Omental fat pad (tissue), 3 donors: ENCODE measurements at regions not wholly inside any gene's neighbourhood (a gene's known extent, or its start where the extent isn't known, plus 50 kb on each side); places are given as distances from the start of the nearest gene placed in this dataset. TPM values are rescaled to one million over a fixed set of nuclear protein-coding genes. Genes with fewer than 3 reads are reported as not detected.

Source experiments
- ATAC-seq: fragments of 150-250 bp; one replicate; pipeline ENCODE4 v1.9.1; 2016; ENCODE audit warnings: mild to moderate bottlenecking, moderate library complexity; ENCODE audit not compliant: low FRiP score
- DNase-seq: peaks from one replicate; pipeline ENCODE4 v3.0.0-alpha.2; 2019; ENCODE audit warnings: low spot score
- small RNA-seq: library from RNA; depleted of rRNA; stranded (forward); fragments of <200 nt; gene quantifications from one replicate; pipeline ENCODE3, GENCODE V24; 2016
- TF ChIP-seq, protein P1 (sequence below), 3 donors: fragments of 450-650 bp; IDR thresholded peaks; one replicate each; pipeline ENCODE4 v1.5.1; 2016 to 2017; ENCODE audit warnings: antibody characterized with exemption in 3 of 3, mild to moderate bottlenecking in 3 of 3, moderate library complexity in 2 of 3

DNA sequence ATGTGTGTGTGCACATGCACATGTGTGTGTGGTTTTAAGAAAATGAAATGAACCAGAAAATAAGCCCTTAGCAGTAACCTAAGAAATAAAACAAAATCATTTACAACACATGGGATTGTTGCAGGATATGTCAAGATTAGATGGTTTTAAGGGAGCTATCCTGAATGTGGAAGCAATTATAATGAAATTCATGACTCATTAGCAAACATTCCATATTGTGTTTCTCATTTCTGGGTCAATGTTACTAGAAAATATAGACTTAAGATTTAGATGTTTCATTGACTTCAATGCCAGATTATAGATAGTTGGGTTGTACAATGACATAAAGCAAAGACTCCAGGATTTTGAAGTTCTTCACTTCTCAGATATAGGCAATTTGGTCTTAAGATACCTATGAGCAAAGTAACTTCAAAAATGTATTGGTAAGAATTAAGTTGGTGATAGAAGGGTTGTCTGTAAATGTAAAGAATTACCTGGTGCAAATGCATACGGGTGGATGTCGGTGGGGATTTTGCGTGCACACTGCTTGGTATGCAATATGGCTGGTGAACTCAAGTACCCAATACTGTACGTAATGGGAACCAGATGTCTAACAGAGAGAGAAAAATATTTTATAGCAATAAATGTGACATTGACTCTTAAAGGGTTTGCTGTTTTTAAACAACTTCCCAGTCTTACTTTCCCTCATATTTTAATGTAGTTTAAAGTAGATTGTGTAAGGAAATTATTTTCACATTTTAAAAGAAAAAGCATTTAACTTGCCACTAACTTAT is 53.9 kb upstream of the NR2F2 start:
- ATAC-seq (no peak), DNase-seq (no peak)
- TF ChIP-seq, protein P1, sequence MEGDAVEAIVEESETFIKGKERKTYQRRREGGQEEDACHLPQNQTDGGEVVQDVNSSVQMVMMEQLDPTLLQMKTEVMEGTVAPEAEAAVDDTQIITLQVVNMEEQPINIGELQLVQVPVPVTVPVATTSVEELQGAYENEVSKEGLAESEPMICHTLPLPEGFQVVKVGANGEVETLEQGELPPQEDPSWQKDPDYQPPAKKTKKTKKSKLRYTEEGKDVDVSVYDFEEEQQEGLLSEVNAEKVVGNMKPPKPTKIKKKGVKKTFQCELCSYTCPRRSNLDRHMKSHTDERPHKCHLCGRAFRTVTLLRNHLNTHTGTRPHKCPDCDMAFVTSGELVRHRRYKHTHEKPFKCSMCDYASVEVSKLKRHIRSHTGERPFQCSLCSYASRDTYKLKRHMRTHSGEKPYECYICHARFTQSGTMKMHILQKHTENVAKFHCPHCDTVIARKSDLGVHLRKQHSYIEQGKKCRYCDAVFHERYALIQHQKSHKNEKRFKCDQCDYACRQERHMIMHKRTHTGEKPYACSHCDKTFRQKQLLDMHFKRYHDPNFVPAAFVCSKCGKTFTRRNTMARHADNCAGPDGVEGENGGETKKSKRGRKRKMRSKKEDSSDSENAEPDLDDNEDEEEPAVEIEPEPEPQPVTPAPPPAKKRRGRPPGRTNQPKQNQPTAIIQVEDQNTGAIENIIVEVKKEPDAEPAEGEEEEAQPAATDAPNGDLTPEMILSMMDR (IDR thresholded peaks at IDR 0.05): no peak

Small RNAs in the stretch of these regions (small RNA-seq; reads per million reads assigned to genes)
- gene AC012409.4 (not detected), gene RNU2-3P (not detected)
